H9 (cell line): ENCODE measurements at regions not wholly inside any gene's neighbourhood (a gene's known extent, or its start where the extent isn't known, plus 50 kb on each side); places are given as distances from the start of the nearest gene placed in this dataset.

Experiments used
- DNase-seq: peaks from one replicate; pipeline ENCODE4 v3.0.0-alpha.2; 2017
- H2AFZ ChIP-seq: one replicate; pipeline ENCODE4 v1.6.1; 2013; ENCODE audit warnings: mild to moderate bottlenecking, low read length, control low read depth, moderate library complexity
- H2AK5ac ChIP-seq: 2 replicates; pipeline ENCODE4 v1.6.1; 2013; ENCODE audit warnings: low read length, control low read depth, mixed read lengths; ENCODE audit not compliant: insufficient read length
- H2BK120ac ChIP-seq: one replicate; pipeline ENCODE4 v1.6.1; 2013; ENCODE audit warnings: low read depth, mild to moderate bottlenecking, low read length, control low read depth, inconsistent platforms; ENCODE audit not compliant: poor library complexity, severe bottlenecking
- H2BK12ac ChIP-seq: 2 replicates; pipeline ENCODE4 v1.6.1; 2013; ENCODE audit warnings: low read length, control low read depth, mixed read lengths, low read depth; ENCODE audit not compliant: insufficient read length
- H2BK15ac ChIP-seq: 2 replicates; pipeline ENCODE4 v1.6.1; 2013; ENCODE audit warnings: low read depth, low read length, control low read depth
- H2BK20ac ChIP-seq: one replicate; pipeline ENCODE4 v1.6.1; 2013; ENCODE audit warnings: low read depth, mild to moderate bottlenecking, low read length, control low read depth, inconsistent platforms; ENCODE audit not compliant: poor library complexity, severe bottlenecking
- H2BK5ac ChIP-seq: 2 replicates; pipeline ENCODE4 v1.6.1; 2013; ENCODE audit warnings: low read length, control low read depth, mixed read lengths; ENCODE audit not compliant: insufficient read length
- H3K14ac ChIP-seq: 2 replicates; pipeline ENCODE4 v1.6.1; 2013; ENCODE audit warnings: low read length, control low read depth; ENCODE audit not compliant: insufficient read depth
- H3K18ac ChIP-seq: 2 replicates; pipeline ENCODE4 v1.6.1; 2013; ENCODE audit warnings: low read depth, mild to moderate bottlenecking, mixed read lengths, low read length, control low read depth; ENCODE audit not compliant: insufficient read length
- H3K23ac ChIP-seq: 2 replicates; pipeline ENCODE4 v1.6.1; 2013; ENCODE audit warnings: low read length, control low read depth, mixed read lengths, low read depth; ENCODE audit not compliant: insufficient read length
- H3K23me2 ChIP-seq: 2 replicates; pipeline ENCODE4 v1.6.1; 2013; ENCODE audit warnings: low read depth, mild to moderate bottlenecking, mixed read lengths, low read length, control low read depth; ENCODE audit not compliant: insufficient read length, poor library complexity, severe bottlenecking
- H3K27ac ChIP-seq: 2 replicates; pipeline ENCODE4 v1.5.1; 2013; ENCODE audit warnings: low read length, control low read depth, mixed read lengths, low read depth; ENCODE audit not compliant: insufficient read length
- H3K27me3 ChIP-seq: 2 replicates; pipeline ENCODE4 v1.6.1; 2013; ENCODE audit warnings: low read length, control low read depth, inconsistent platforms; ENCODE audit not compliant: insufficient read depth
- H3K4ac ChIP-seq: 2 replicates; pipeline ENCODE4 v1.6.1; 2013; ENCODE audit warnings: low read depth, mild to moderate bottlenecking, control low read depth, inconsistent platforms, low read length, moderate library complexity
- H3K4me1 ChIP-seq: 2 replicates; pipeline ENCODE4 v1.6.1; 2013; ENCODE audit warnings: low read length, control low read depth, inconsistent platforms; ENCODE audit not compliant: insufficient read depth
- H3K4me2 ChIP-seq: 2 replicates; pipeline ENCODE4 v1.6.1; 2013; ENCODE audit warnings: low read length, control low read depth, mixed read lengths; ENCODE audit not compliant: insufficient read length, insufficient read depth
- H3K56ac ChIP-seq: 2 replicates; pipeline ENCODE4 v1.6.1; 2013; ENCODE audit warnings: low read depth, mild to moderate bottlenecking, mixed read lengths, low read length, control low read depth; ENCODE audit not compliant: insufficient read length
- H3K79me1 ChIP-seq: 2 replicates; pipeline ENCODE4 v1.6.1; 2013; ENCODE audit warnings: low read depth, mild to moderate bottlenecking, moderate library complexity, low read length, control low read depth, inconsistent platforms; ENCODE audit not compliant: insufficient read depth, poor library complexity, severe bottlenecking
- H3K79me2 ChIP-seq: 2 replicates; pipeline ENCODE4 v1.6.1; 2013; ENCODE audit warnings: low read length, control low read depth, inconsistent platforms; ENCODE audit not compliant: insufficient read depth
- H3K9ac ChIP-seq: 2 replicates; pipeline ENCODE4 v1.6.1; 2013; ENCODE audit warnings: low read length, control low read depth, mixed read lengths; ENCODE audit not compliant: insufficient read length; ENCODE audit errors: extremely low read depth
- H3K9me3 ChIP-seq: one replicate; pipeline ENCODE4 v1.6.1; 2013; ENCODE audit warnings: low read depth, low read length, inconsistent platforms; ENCODE audit not compliant: control insufficient read depth
- H3T11ph ChIP-seq: one replicate; pipeline ENCODE4 v1.6.1; 2013; ENCODE audit warnings: mild to moderate bottlenecking, low read length, control low read depth, inconsistent platforms
- H4K20me1 ChIP-seq: one replicate; pipeline ENCODE4 v1.6.1; 2013; ENCODE audit not compliant: control insufficient read depth, insufficient read length, insufficient read depth
- H4K5ac ChIP-seq: 2 replicates; pipeline ENCODE4 v1.6.1; 2013; ENCODE audit warnings: low read depth, mild to moderate bottlenecking, mixed read lengths, low read length, control low read depth; ENCODE audit not compliant: insufficient read length
- H4K8ac ChIP-seq: replicated peaks from 2 replicates; pipeline ENCODE4 v1.6.1; 2013; ENCODE audit warnings: low read length, control low read depth, mixed read lengths, low read depth; ENCODE audit not compliant: insufficient read length
- H4K91ac ChIP-seq: 2 replicates; pipeline ENCODE4 v1.6.1; 2013; ENCODE audit warnings: low read depth, mild to moderate bottlenecking, moderate library complexity, mixed read lengths, low read length, control low read depth; ENCODE audit not compliant: insufficient read length
- H3K27ac Mint-ChIP-seq, 3 experiments: 2 replicates in 2 of 3; 3 replicates in 1 of 3; pipeline ENCODE4 v1.8.0; 2020 to 2021; ENCODE audit warnings: mixed read lengths in 3 of 3, mild to moderate bottlenecking in 1 of 3, moderate library complexity in 1 of 3
- H3K27me3 Mint-ChIP-seq: 2 replicates; pipeline ENCODE4 v1.8.0; 2021; ENCODE audit warnings: low read depth, mild to moderate bottlenecking, moderate library complexity, mixed read lengths
- H3K36me3 Mint-ChIP-seq, 3 experiments: 2 replicates in 2 of 3; 3 replicates in 1 of 3; pipeline ENCODE4 v1.8.0; 2020 to 2021; ENCODE audit warnings: low read depth in 3 of 3, mixed read lengths in 3 of 3; ENCODE audit not compliant: insufficient read depth in 1 of 3
- H3K4me1 Mint-ChIP-seq, 2 experiments: 2 replicates each; pipeline ENCODE4 v1.8.0; 2020; ENCODE audit warnings: mixed read lengths in 2 of 2
- H3K4me3 Mint-ChIP-seq, 2 experiments: 2 replicates in 1 of 2; 3 replicates in 1 of 2; pipeline ENCODE4 v1.8.0; 2020 to 2021; ENCODE audit warnings: mild to moderate bottlenecking in 2 of 2, mixed read lengths in 2 of 2, moderate library complexity in 1 of 2
- H3K9me3 Mint-ChIP-seq, 2 experiments: 2 replicates in 1 of 2; 3 replicates in 1 of 2; pipeline ENCODE4 v1.8.0; 2020; ENCODE audit warnings: mild to moderate bottlenecking in 2 of 2, mixed read lengths in 2 of 2, moderate library complexity in 1 of 2
- CTCF ChIP-seq: fragments of 200-600 bp; sonication (generic); conservative IDR thresholded peaks from 3 replicates; pipeline ENCODE4 v1.8.0; 2021; ENCODE audit warnings: antibody characterized with exemption, mild to moderate bottlenecking
- WGBS: extraction: QIAGEN DNeasy Blood & Tissue Kit; methylation state at CpG from one replicate; pipeline ENCODE4 v1.1.7; 2013; ENCODE audit warnings: missing lambda C conversion rate, low lambda C conversion rate, mixed read lengths; ENCODE audit not compliant: insufficient read length; ENCODE audit errors: extremely low coverage; 5-methylcytosine and 5-hydroxymethylcytosine counted together

- no CpG with 5 or more reads among the region's 4 CpGs for WGBS
- TF ChIP-seq CTCF: no peak
- Histone ChIP-seq H3K4ac (no peak overlapping the region), H3K18ac (no peak overlapping the region), H3K79me2 (no peaks in the 10 kb centered on the region), H3K23me2 (no peaks in the 10 kb centered on the region), H2BK5ac (no peak overlapping the region), H3K56ac (no peak overlapping the region), H3K9me3 (no peaks in the 10 kb centered on the region), H2BK120ac (no peak overlapping the region), H2BK15ac (no peak overlapping the region), H4K20me1 (no peaks in the 10 kb centered on the region), H3K23ac (no peak overlapping the region), H4K91ac (no peak overlapping the region), H2AFZ (no peak overlapping the region), H2BK12ac (no peak overlapping the region), H3K4me2 (no peak overlapping the region), H3K4me1 (no peaks in the 10 kb centered on the region), H2AK5ac (no peak overlapping the region), H3K79me1 (no peaks in the 10 kb centered on the region), H4K8ac (no peak overlapping the region), H4K5ac (no peak overlapping the region), H3T11ph (no peak overlapping the region), H3K27me3 (no peaks in the 10 kb centered on the region), H3K9ac (no peak overlapping the region), H2BK20ac (no peak overlapping the region), H3K27ac (no peak overlapping the region), H3K14ac (no peak overlapping the region)
- no peak for DNase-seq
- Mint-ChIP-seq H3K9me3 (no peaks in the 10 kb centered on the region), H3K36me3 (no peaks in the 10 kb centered on the region), H3K27me3 (no peaks in the 10 kb centered on the region; the same call in 1 of the 2 replicates), H3K4me3 (no peak overlapping the region), H3K27ac (no peak overlapping the region), H3K4me1 (no peaks in the 10 kb centered on the region)
Measured at GRCh38 chr9:86837345-86837744, 110.0 kb downstream of the GAS1 start.
